IMR-90 (cell line): ENCODE measurements at regions not wholly inside any gene's neighbourhood (a gene's known extent, or its start where the extent isn't known, plus 50 kb on each side); places are given as distances from the start of the nearest gene placed in this dataset.

Experiments used
- ATAC-seq: fragments of 200-7000 bp; cut with Tn5 transposase; 2 replicates; pipeline ENCODE4 v1.9.1; 2020; ENCODE audit warnings: low read depth, mild to moderate bottlenecking, moderate library complexity
- BruUV-seq: library from RNA; stranded (reverse); fragments of 400-500 nt; replicated peaks from 2 replicates; lab custom pipeline; 2021; lab: Mats Ljungman, UMichigan
- CTCF ChIA-PET: fragments of 300-600 bp; formaldehyde crosslinking; extraction: SDS; loops from one replicate; lab custom pipeline; 2021; ENCODE audit warnings: antibody characterized with exemption; lab: Yijun Ruan, JAX
- POLR2A ChIA-PET: fragments of 300-600 bp; sonication (Branson Sonifier 250); formaldehyde crosslinking; loops from one replicate; lab custom pipeline; 2022; ENCODE audit warnings: antibody characterized with exemption; ENCODE audit not compliant: unreplicated experiment; lab: Charles Lee
- DNase-seq: peaks from one replicate; pipeline ENCODE4 v3.0.0; 2013
- H2AFZ ChIP-seq: replicated peaks from 2 replicates; pipeline ENCODE3; 2013; ENCODE audit warnings: low read length, mild to moderate bottlenecking; ENCODE audit not compliant: poor library complexity
- H2AK5ac ChIP-seq: 2 replicates; pipeline ENCODE4 v1.6.1; 2013; ENCODE audit warnings: low read depth, low read length, inconsistent platforms
- H2AK9ac ChIP-seq: replicated peaks from 2 replicates; pipeline ENCODE3; 2013; ENCODE audit warnings: mild to moderate bottlenecking, low read depth, low read length, moderate library complexity; ENCODE audit not compliant: poor library complexity
- H2BK120ac ChIP-seq: 2 replicates; pipeline ENCODE4 v1.6.1; 2013; ENCODE audit warnings: low read depth, low read length, inconsistent platforms
- H2BK15ac ChIP-seq: 3 replicates; pipeline ENCODE4 v1.6.1; 2013; ENCODE audit warnings: low read depth, low read length, inconsistent platforms
- H2BK20ac ChIP-seq: 2 replicates; pipeline ENCODE4 v1.6.1; 2013; ENCODE audit warnings: low read depth, mild to moderate bottlenecking, inconsistent platforms, low read length, moderate library complexity
- H2BK5ac ChIP-seq: 2 replicates; pipeline ENCODE4 v1.6.1; 2013; ENCODE audit warnings: mild to moderate bottlenecking, low read depth, low read length, inconsistent platforms; ENCODE audit not compliant: poor library complexity, severe bottlenecking
- H3K14ac ChIP-seq: replicated peaks from 2 replicates; pipeline ENCODE4 v1.6.1; 2013; ENCODE audit warnings: low read depth, low read length, inconsistent platforms
- H3K18ac ChIP-seq: 2 replicates; pipeline ENCODE4 v1.6.1; 2013; ENCODE audit warnings: low read depth, low read length, control low read depth
- H3K23ac ChIP-seq: 2 replicates; pipeline ENCODE4 v1.6.1; 2013; ENCODE audit warnings: low read depth, low read length, inconsistent platforms
- H3K27ac ChIP-seq: 2 replicates; pipeline ENCODE4 v1.5.1; 2013; ENCODE audit warnings: mild to moderate bottlenecking, control low read depth, low read length; ENCODE audit not compliant: insufficient read depth
- H3K27me3 ChIP-seq: 2 replicates; pipeline ENCODE4 v1.6.1; 2013; ENCODE audit warnings: low read length; ENCODE audit not compliant: control insufficient read depth, insufficient read depth
- H3K36me3 ChIP-seq: 2 replicates; pipeline ENCODE4 v1.6.1; 2013; ENCODE audit warnings: low read length, mixed read lengths; ENCODE audit not compliant: control insufficient read depth, insufficient read depth
- H3K4ac ChIP-seq: 2 replicates; pipeline ENCODE4 v1.6.1; 2013; ENCODE audit warnings: low read depth, low read length, inconsistent platforms
- H3K4me1 ChIP-seq: 2 replicates; pipeline ENCODE4 v1.6.1; 2013; ENCODE audit warnings: low read length, mixed read lengths; ENCODE audit not compliant: control insufficient read depth, insufficient read depth
- H3K4me2 ChIP-seq: 2 replicates; pipeline ENCODE4 v1.6.1; 2013; ENCODE audit warnings: low read depth, mild to moderate bottlenecking, control low read depth, low read length, moderate library complexity
- H3K4me3 ChIP-seq: 2 replicates; pipeline ENCODE4 v1.5.1; 2013; ENCODE audit warnings: low read depth, mild to moderate bottlenecking, control low read depth, low read length, moderate library complexity; ENCODE audit not compliant: insufficient read depth
- H3K56ac ChIP-seq: 2 replicates; pipeline ENCODE4 v1.6.1; 2013; ENCODE audit warnings: low read length, inconsistent platforms; ENCODE audit not compliant: insufficient read depth; ENCODE audit errors: extremely low read depth
- H3K79me1 ChIP-seq, 2 experiments: 2 replicates each; pipeline ENCODE4 v1.6.1; 2013; ENCODE audit warnings: low read length in 2 of 2, inconsistent platforms in 1 of 2, low read depth in 1 of 2
- H3K9ac ChIP-seq: 2 replicates; pipeline ENCODE4 v1.6.1; 2013; ENCODE audit warnings: low read depth, low read length, control low read depth
- H3K9me1 ChIP-seq: 2 replicates; pipeline ENCODE4 v1.6.1; 2013; ENCODE audit warnings: low read length, inconsistent platforms; ENCODE audit not compliant: insufficient read depth
- H3K9me3 ChIP-seq: 2 replicates; pipeline ENCODE4 v1.6.1; 2013; ENCODE audit warnings: low read length; ENCODE audit not compliant: control insufficient read depth, insufficient read depth
- H4K20me1 ChIP-seq: 2 replicates; pipeline ENCODE4 v1.6.1; 2013; ENCODE audit warnings: low read length, inconsistent platforms; ENCODE audit not compliant: insufficient read depth
- H4K5ac ChIP-seq: 2 replicates; pipeline ENCODE4 v1.6.1; 2013; ENCODE audit warnings: mild to moderate bottlenecking, low read depth, low read length, control low read depth
- H4K8ac ChIP-seq, 2 experiments: 2 replicates each; pipeline ENCODE4 v1.6.1; 2013; ENCODE audit warnings: low read depth in 2 of 2, low read length in 2 of 2, control low read depth in 1 of 2, inconsistent platforms in 1 of 2
- H4K91ac ChIP-seq: 2 replicates; pipeline ENCODE4 v1.6.1; 2013; ENCODE audit warnings: low read depth, low read length, inconsistent platforms; ENCODE audit not compliant: insufficient read depth
- CHD1 ChIP-seq: IDR thresholded peaks from 2 replicates; pipeline ENCODE4 v1.6.1; 2012; ENCODE audit warnings: low read depth, low read length, improper control_type of control experiment
- MAFK ChIP-seq: IDR thresholded peaks from 2 replicates; pipeline ENCODE4 v1.6.1; 2012; ENCODE audit warnings: low read depth, low read length, improper control_type of control experiment
- POLR2A ChIP-seq: IDR thresholded peaks from 2 replicates; pipeline ENCODE4 v1.6.1; 2012; ENCODE audit warnings: mild to moderate bottlenecking, low read depth, low read length
- RAD21 ChIP-seq: IDR thresholded peaks from 2 replicates; pipeline ENCODE4 v1.6.1; 2012; ENCODE audit warnings: low read length, improper control_type of control experiment
- RFX5 ChIP-seq: IDR thresholded peaks from 2 replicates; pipeline ENCODE4 v1.8.0; 2012; ENCODE audit warnings: low read depth, mild to moderate bottlenecking, low read length, moderate library complexity
- USF2 ChIP-seq: fragments of 150-350 bp; IDR thresholded peaks from 2 replicates; pipeline ENCODE4 v1.6.1; 2017; ENCODE audit warnings: mild to moderate bottlenecking, antibody characterized with exemption, low read length, low read depth
- dilution Hi-C: fragments of 300-500 bp; cut with HindIII; formaldehyde crosslinking; loops from one replicate; pipeline ENCODE4 v1.14.3; 2018; ENCODE audit warnings: low sequenced_read_pairs; ENCODE audit not compliant: unreplicated experiment
- in situ Hi-C: fragments of 300-500 bp; cut with MboI; formaldehyde crosslinking; loops from 3 replicates; pipeline ENCODE4 v1.14.3; 2019; ENCODE audit warnings: low sequenced_read_pairs, inconsistent platforms, mixed read lengths
- intact Hi-C: fragments of 100-400 bp; cut with micrococcal nuclease; formaldehyde crosslinking; loops from 2 replicates; pipeline ENCODE4 v1.10.0; 2022

GRCh38 chr13:55569082-55569481, 1571.6 kb upstream of the PRR20A start:
- H3K4me1 ChIP-seq = no peaks in the 10 kb centered on the region
- in situ Hi-C loops = no loop called here
- H2AK9ac ChIP-seq = no peak overlapping the region
- POLR2A ChIA-PET = no interaction called here
- CTCF ChIA-PET = no interaction called here
- no peak overlapping the region for H3K18ac ChIP-seq
- no peak for ATAC-seq
- no peak overlapping the region for H4K91ac ChIP-seq
- no peak overlapping the region for H2AFZ ChIP-seq
- no peak overlapping the region for H2BK15ac ChIP-seq
- BruUV-seq = no TSS peak
- H3K9ac ChIP-seq = no peak overlapping the region
- no peak overlapping the region for H2BK120ac ChIP-seq
- no peak overlapping the region for H4K8ac ChIP-seq
- H3K23ac ChIP-seq = no peak overlapping the region
- H3K4me3 ChIP-seq = no peak overlapping the region
- H3K14ac ChIP-seq = no peak overlapping the region
- no peak overlapping the region for H2BK20ac ChIP-seq
- H4K5ac ChIP-seq = no peak overlapping the region
- no peak overlapping the region for H3K56ac ChIP-seq
- H2BK5ac ChIP-seq = no peak overlapping the region
- DNase-seq = no peak
- H3K9me3 ChIP-seq = peaks cover 7% of the 10 kb centered on the region
- no peak overlapping the region for H3K4ac ChIP-seq
- no peaks in the 10 kb centered on the region for H3K79me1 ChIP-seq
- TF ChIP-seq POLR2A = no peak
- no peak for TF ChIP-seq USF2
- TF ChIP-seq RFX5 = no peak
- no peak for TF ChIP-seq CHD1
- no peak for TF ChIP-seq MAFK
- TF ChIP-seq RAD21 = no peak
- H2AK5ac ChIP-seq = no peak overlapping the region
- H3K4me2 ChIP-seq = no peak overlapping the region
- dilution Hi-C loops = no loop called here
- no peaks in the 10 kb centered on the region for H3K9me1 ChIP-seq
- H3K27ac ChIP-seq = no peak overlapping the region
- H4K20me1 ChIP-seq = no peaks in the 10 kb centered on the region
- no peaks in the 10 kb centered on the region for H3K36me3 ChIP-seq
- intact Hi-C loops = no loop called here
- H3K27me3 ChIP-seq = no peaks in the 10 kb centered on the region
